ENCODE measurements at regions not wholly inside any gene's neighbourhood (a gene's known extent, or its start where the extent isn't known, plus 50 kb on each side); places are given as distances from the start of the nearest gene placed in this dataset.

DNA sequence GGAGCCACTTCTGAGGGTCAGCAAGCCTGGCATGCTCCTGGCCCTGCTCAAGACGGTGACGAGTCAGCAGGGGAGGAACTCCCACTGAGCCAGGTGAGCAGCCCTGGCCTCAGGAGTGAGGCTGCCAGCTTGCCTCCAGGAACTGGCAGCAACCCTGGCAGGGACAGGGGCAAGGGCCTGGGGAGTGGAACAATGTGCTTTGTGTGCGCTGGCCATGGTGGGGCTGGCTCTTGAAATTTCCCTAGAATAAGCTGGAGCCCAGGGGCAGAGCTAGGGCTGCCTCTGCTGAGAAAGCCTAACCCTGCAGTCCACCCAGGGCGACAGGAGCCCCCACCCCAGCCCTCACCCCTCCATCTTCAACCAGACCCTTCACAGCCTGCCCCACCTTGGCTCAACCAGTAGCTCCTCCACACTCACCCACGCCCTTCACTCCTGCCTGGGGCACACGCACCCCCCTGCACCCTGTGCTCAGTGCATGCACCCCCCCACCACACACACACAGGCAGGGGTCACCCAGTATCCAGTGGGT lies 88.0 kb downstream of the MRPL14 start:
- TF ChIP-seq, protein P1, sequence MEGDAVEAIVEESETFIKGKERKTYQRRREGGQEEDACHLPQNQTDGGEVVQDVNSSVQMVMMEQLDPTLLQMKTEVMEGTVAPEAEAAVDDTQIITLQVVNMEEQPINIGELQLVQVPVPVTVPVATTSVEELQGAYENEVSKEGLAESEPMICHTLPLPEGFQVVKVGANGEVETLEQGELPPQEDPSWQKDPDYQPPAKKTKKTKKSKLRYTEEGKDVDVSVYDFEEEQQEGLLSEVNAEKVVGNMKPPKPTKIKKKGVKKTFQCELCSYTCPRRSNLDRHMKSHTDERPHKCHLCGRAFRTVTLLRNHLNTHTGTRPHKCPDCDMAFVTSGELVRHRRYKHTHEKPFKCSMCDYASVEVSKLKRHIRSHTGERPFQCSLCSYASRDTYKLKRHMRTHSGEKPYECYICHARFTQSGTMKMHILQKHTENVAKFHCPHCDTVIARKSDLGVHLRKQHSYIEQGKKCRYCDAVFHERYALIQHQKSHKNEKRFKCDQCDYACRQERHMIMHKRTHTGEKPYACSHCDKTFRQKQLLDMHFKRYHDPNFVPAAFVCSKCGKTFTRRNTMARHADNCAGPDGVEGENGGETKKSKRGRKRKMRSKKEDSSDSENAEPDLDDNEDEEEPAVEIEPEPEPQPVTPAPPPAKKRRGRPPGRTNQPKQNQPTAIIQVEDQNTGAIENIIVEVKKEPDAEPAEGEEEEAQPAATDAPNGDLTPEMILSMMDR (IDR thresholded peaks at IDR 0.05), result no peak
- TF ChIP-seq EP300 (IDR thresholded peaks at IDR 0.05) (no peak), POLR2A (IDR thresholded peaks at IDR 0.05) (no peak), POLR2AphosphoS5 (IDR thresholded peaks at IDR 0.05) (no peak)
